NB4 (cell line): ENCODE measurements at regions not wholly inside any gene's neighbourhood (a gene's known extent, or its start where the extent isn't known, plus 50 kb on each side); places are given as distances from the start of the nearest gene placed in this dataset.

Source experiments
- DNase-seq: peaks from one replicate; pipeline ENCODE4 v3.0.0; 2010; ENCODE audit warnings: low read depth
- H3K4me3 ChIP-seq: one replicate; pipeline ENCODE4 v1.5.1; 2011; ENCODE audit warnings: mild to moderate bottlenecking, low read depth, low read length, moderate library complexity
- CTCF ChIP-seq: IDR thresholded peaks from one replicate; pipeline ENCODE4 v1.5.1; 2012; ENCODE audit warnings: low read depth, low read length
- MYC ChIP-seq: IDR thresholded peaks from 2 replicates; pipeline ENCODE4 v1.6.1; 2011; ENCODE audit warnings: low read depth, low read length
- POLR2A ChIP-seq: IDR thresholded peaks from 2 replicates; pipeline ENCODE4 v1.6.1; 2011; ENCODE audit warnings: mild to moderate bottlenecking; ENCODE audit not compliant: insufficient read length; ENCODE audit errors: extremely low read depth
- TF ChIP-seq, protein P1 (sequence below): IDR thresholded peaks from 2 replicates; pipeline ENCODE4 v1.6.1; 2011; ENCODE audit warnings: low read depth, low read length

GRCh38 chr13:91295712-91296410 lies 51.6 kb upstream of the MIR17HG start:
- no peak for DNase-seq
- TF ChIP-seq POLR2A: no peak
- TF ChIP-seq, protein P1, sequence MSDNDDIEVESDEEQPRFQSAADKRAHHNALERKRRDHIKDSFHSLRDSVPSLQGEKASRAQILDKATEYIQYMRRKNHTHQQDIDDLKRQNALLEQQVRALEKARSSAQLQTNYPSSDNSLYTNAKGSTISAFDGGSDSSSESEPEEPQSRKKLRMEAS: no peak
- no peak for TF ChIP-seq CTCF
- no peak for TF ChIP-seq MYC

GRCh38 chr13:91297503-91297902 lies 50.0 kb upstream of the MIR17HG start:
- no peak overlapping the region for H3K4me3 ChIP-seq
- DNase-seq: no peak
- TF ChIP-seq CTCF (no peak), POLR2A (no peak), MYC (no peak)
- TF ChIP-seq, protein P1: no peak

More at GRCh38 chr13:91295712-91296410, 51.6 kb upstream of the MIR17HG start:
- H3K4me3 ChIP-seq: no peak overlapping the region
